ENCODE measurements at regions not wholly inside any gene's neighbourhood (a gene's known extent, or its start where the extent isn't known, plus 50 kb on each side); places are given as distances from the start of the nearest gene placed in this dataset.

- DNase-seq, result no peak
- Histone ChIP-seq H3K9me3 (no peaks in the 10 kb centered on the region), H3K27ac (no peak overlapping the region), H3K27me3 (no peaks in the 10 kb centered on the region), H3K36me3 (no peaks in the 10 kb centered on the region), H3K4me3 (no peak overlapping the region), H3K4me1 (no peaks in the 10 kb centered on the region)
- 89 to 92% methylated on average over 15 of the region's 15 CpGs for WGBS, 2 donors
- FAIRE-seq, result no peak
- TF ChIP-seq CTCF (IDR thresholded peaks at IDR 0.05), result no peak
- no peak for ATAC-seq
- intact Hi-C loops (cut with DNase I), result no loop called here
Observed at GRCh38 chr2:240244543-240244942, 104.1 kb upstream of the OTOS start.

- ATAC-seq, result no peak
- Histone ChIP-seq H3K4me3 (no peak overlapping the region), H3K9me3 (no peaks in the 10 kb centered on the region), H3K27me3 (no peaks in the 10 kb centered on the region), H3K27ac (no peak overlapping the region), H3K4me1 (no peaks in the 10 kb centered on the region), H3K36me3 (no peaks in the 10 kb centered on the region)
- no peak for TF ChIP-seq CTCF (IDR thresholded peaks at IDR 0.05)
- intact Hi-C loops (cut with DNase I), result no loop called here
- DNase-seq, result no peak
- 96 to 97% methylated on average over 4 of the region's 4 CpGs for WGBS, 2 donors
- no peak for FAIRE-seq
Observed at GRCh38 chr2:240245184-240245583, 104.7 kb upstream of the OTOS start.

GRCh38 chr2:240245706-240246105 lies 105.2 kb upstream of the OTOS start:
- FAIRE-seq, result no peak

GRCh38 chr2:240246173-240246820 lies 105.8 kb upstream of the OTOS start:
- no peak for TF ChIP-seq CTCF (IDR thresholded peaks at IDR 0.05)
- Histone ChIP-seq H3K27ac (no peak overlapping the region), H3K27me3 (no peaks in the 10 kb centered on the region), H3K36me3 (no peaks in the 10 kb centered on the region), H3K9me3 (no peaks in the 10 kb centered on the region), H3K4me1 (peaks cover 8 to 10% (median 9%) of the 10 kb centered on the region in 3 donors), H3K4me3 (no peak overlapping the region)
- DNase-seq, result peak in 2 of 6 donors; percentile 11 to 41
- 93 to 94% methylated on average over 15 of the region's 15 CpGs for WGBS, 2 donors
- FAIRE-seq, result no peak
- ATAC-seq, result no peak
- intact Hi-C loops (cut with DNase I), result no loop called here

More at GRCh38 chr2:240245706-240246105, 105.2 kb upstream of the OTOS start:
- ATAC-seq (no peak), DNase-seq (peak in 2 of 6 donors; percentile 12 to 48)
- intact Hi-C loops (cut with DNase I), result no loop called here
- H3K4me1 ChIP-seq, result peaks cover 2 to 4% (median 3%) of the 10 kb centered on the region in 3 donors
- H3K27me3 ChIP-seq, result no peaks in the 10 kb centered on the region
- no peak overlapping the region for H3K4me3 ChIP-seq
- no peak for TF ChIP-seq CTCF (IDR thresholded peaks at IDR 0.05)
- WGBS, 2 donors, result 88 to 90% methylated on average over 23 of the region's 23 CpGs
- no peaks in the 10 kb centered on the region for H3K36me3 ChIP-seq
- H3K9me3 ChIP-seq, result no peaks in the 10 kb centered on the region
- H3K27ac ChIP-seq, result no peak overlapping the region

GRCh38 chr2:240247241-240247867 lies 106.9 kb upstream of the OTOS start:
- Histone ChIP-seq H3K9me3 (no peaks in the 10 kb centered on the region), H3K36me3 (no peaks in the 10 kb centered on the region), H3K4me3 (no peak overlapping the region), H3K27me3 (no peaks in the 10 kb centered on the region), H3K4me1 (peaks cover 11 to 19% (median 16%) of the 10 kb centered on the region in 3 donors), H3K27ac (no peak overlapping the region)
- ATAC-seq (no peak), DNase-seq (peak in 1 of 6 donors; percentile 29), FAIRE-seq (no peak)
- intact Hi-C loops (cut with DNase I), result no loop called here
- WGBS, 2 donors, result 88 to 93% methylated on average over 10 of the region's 10 CpGs
- no peak for TF ChIP-seq CTCF (IDR thresholded peaks at IDR 0.05)

All from pancreas (tissue), 10 donors.